ENCODE measurements at regions not wholly inside any gene's neighbourhood (a gene's known extent, or its start where the extent isn't known, plus 50 kb on each side); places are given as distances from the start of the nearest gene placed in this dataset.

- H3K27me3 ChIP-seq: no peaks in the 10 kb centered on the region
- no peak overlapping the region for H3K4me3 ChIP-seq
- H3K4me1 ChIP-seq: peaks cover 9 to 22% (median 12%) of the 10 kb centered on the region in 4 donors
- DNase-seq (ENCODE audit: extremely low spot score): no peak
- H3K9me3 ChIP-seq: no peaks in the 10 kb centered on the region
- intact Hi-C loops (cut with DNase I): no loop called here
- no peaks in the 10 kb centered on the region for H3K36me3 ChIP-seq
- TF ChIP-seq CTCF (IDR thresholded peaks at IDR 0.05): no peak
- no peak for TF ChIP-seq EP300 (IDR thresholded peaks at IDR 0.05)
- no peak for TF ChIP-seq POLR2A (IDR thresholded peaks at IDR 0.05; ENCODE audit: low read depth)
- no peak for TF ChIP-seq POLR2AphosphoS5 (IDR thresholded peaks at IDR 0.05)
- no peak overlapping the region for H3K27ac ChIP-seq (replicated peaks in 1 of 4)
These were observed 105.6 kb upstream of the PLCB4 start for GRCh38 chr20:8963330-8963729.

- TF ChIP-seq CTCF (IDR thresholded peaks at IDR 0.05) (no peak), POLR2A (IDR thresholded peaks at IDR 0.05; ENCODE audit: low read depth) (no peak), EP300 (IDR thresholded peaks at IDR 0.05) (no peak), POLR2AphosphoS5 (IDR thresholded peaks at IDR 0.05) (no peak)
- WGBS: 84% methylated on average over 5 of the region's 5 CpGs
These were observed 103.8 kb upstream of the PLCB4 start for GRCh38 chr20:8964959-8965562.

GRCh38 chr20:8967641-8968245 is 101.1 kb upstream of the PLCB4 start:
- H3K27ac ChIP-seq (replicated peaks in 1 of 4): no peak overlapping the region
- TF ChIP-seq CTCF (IDR thresholded peaks at IDR 0.05): no peak
- no peak for TF ChIP-seq EP300 (IDR thresholded peaks at IDR 0.05)
- TF ChIP-seq POLR2AphosphoS5 (IDR thresholded peaks at IDR 0.05): no peak
- no peak for TF ChIP-seq POLR2A (IDR thresholded peaks at IDR 0.05; ENCODE audit: low read depth)
- H3K27me3 ChIP-seq: no peaks in the 10 kb centered on the region
- H3K9me3 ChIP-seq: no peaks in the 10 kb centered on the region
- H3K36me3 ChIP-seq: no peaks in the 10 kb centered on the region
- intact Hi-C loops (cut with DNase I): no loop called here
- H3K4me1 ChIP-seq: peaks cover 6 to 43% (median 13%) of the 10 kb centered on the region in 4 donors
- no peak for DNase-seq (ENCODE audit: extremely low spot score)
- no peak overlapping the region for H3K4me3 ChIP-seq
- 97% methylated on average over 2 of the region's 2 CpGs for WGBS

More at GRCh38 chr20:8964959-8965562, 103.8 kb upstream of the PLCB4 start:
- H3K9me3 ChIP-seq: no peaks in the 10 kb centered on the region
- H3K36me3 ChIP-seq: no peaks in the 10 kb centered on the region
- DNase-seq (ENCODE audit: extremely low spot score): no peak
- no peak overlapping the region for H3K27ac ChIP-seq (replicated peaks in 1 of 4)
- no peak overlapping the region for H3K4me3 ChIP-seq
- H3K27me3 ChIP-seq: no peaks in the 10 kb centered on the region
- intact Hi-C loops (cut with DNase I): no loop called here
- peaks cover 6 to 30% (median 13%) of the 10 kb centered on the region in 4 donors for H3K4me1 ChIP-seq

- intact Hi-C loops (cut with DNase I): no loop called here
- no peak for TF ChIP-seq CTCF (IDR thresholded peaks at IDR 0.05)
- no peak for TF ChIP-seq POLR2AphosphoS5 (IDR thresholded peaks at IDR 0.05)
- no peak for TF ChIP-seq EP300 (IDR thresholded peaks at IDR 0.05)
- no peak for TF ChIP-seq POLR2A (IDR thresholded peaks at IDR 0.05; ENCODE audit: low read depth)
- DNase-seq (ENCODE audit: extremely low spot score): no peak
- Histone ChIP-seq H3K4me1 (peaks cover 6 to 43% (median 13%) of the 10 kb centered on the region in 4 donors), H3K4me3 (no peak overlapping the region), H3K36me3 (no peaks in the 10 kb centered on the region), H3K27me3 (no peaks in the 10 kb centered on the region), H3K9me3 (no peaks in the 10 kb centered on the region), H3K27ac (replicated peaks in 1 of 4) (no peak overlapping the region)
These were observed 99.7 kb upstream of the PLCB4 start for GRCh38 chr20:8969146-8969583.

Measured in esophagus muscularis mucosa (tissue), 4 donors.